A549 (cell line): ENCODE measurements at regions not wholly inside any gene's neighbourhood (a gene's known extent, or its start where the extent isn't known, plus 50 kb on each side); places are given as distances from the start of the nearest gene placed in this dataset.

ENCODE experiments used
- BHLHE40 ChIP-seq: IDR thresholded peaks from 2 replicates; pipeline ENCODE4 v1.6.1; 2012; ENCODE audit warnings: low read depth, low read length, inconsistent platforms
- CEBPB ChIP-seq, 2 experiments: fragments of >200 bp in 1 of 2; sonication (Bioruptor Twin) in 1 of 2; formaldehyde crosslinking in 1 of 2; IDR thresholded peaks; 2 replicates each; pipeline ENCODE4 v1.6.1; 2012 to 2016
- EP300 ChIP-seq, 2 experiments: fragments of >200 bp; sonication (Bioruptor Twin); formaldehyde crosslinking; IDR thresholded peaks; 2 replicates in 1 of 2; 3 replicates in 1 of 2; pipeline ENCODE4 v1.6.1; 2016 to 2017
- FOSL2 ChIP-seq, 2 experiments: fragments of 450-650 bp in 1 of 2; fragments of >200 bp in 1 of 2; sonication (Bioruptor Twin) in 1 of 2; formaldehyde crosslinking; IDR thresholded peaks; 2 replicates each; pipeline versions ENCODE4 v1.5.0 to v1.6.1; 2016 to 2020; ENCODE audit warnings: mild to moderate bottlenecking in 1 of 2, moderate library complexity in 1 of 2
- MAX ChIP-seq: IDR thresholded peaks from 2 replicates; pipeline ENCODE4 v1.6.1; 2012
- MAZ ChIP-seq: fragments of 150-350 bp; IDR thresholded peaks from 2 replicates; pipeline ENCODE4 v1.6.1; 2014; ENCODE audit warnings: antibody characterized with exemption, low read depth, low read length, borderline replicate concordance
- POLR2A ChIP-seq: IDR thresholded peaks from 2 replicates; pipeline ENCODE4 v1.6.1; 2012; ENCODE audit warnings: mild to moderate bottlenecking, low read length
- RCOR1 ChIP-seq: fragments of 150-350 bp; IDR thresholded peaks from 2 replicates; pipeline ENCODE4 v1.6.1; 2014; ENCODE audit warnings: antibody characterized with exemption, low read length, low read depth
- SREBF2 ChIP-seq: fragments of 450-650 bp; IDR thresholded peaks from 2 replicates; pipeline ENCODE4 v1.6.1; 2014; ENCODE audit warnings: mild to moderate bottlenecking, moderate library complexity
- TFCP2L1 ChIP-seq: fragments of 250-450 bp; sonication (Bioruptor Pico); IDR thresholded peaks from 2 replicates; pipeline ENCODE4 v1.5.0; 2021; ENCODE audit warnings: mild to moderate bottlenecking
- TP53 ChIP-seq: fragments of 250-450 bp; sonication (Bioruptor Pico); IDR thresholded peaks from 2 replicates; pipeline ENCODE4 v1.5.0; 2021; ENCODE audit warnings: mild to moderate bottlenecking, moderate library complexity
- TF ChIP-seq, protein P1 (sequence below): fragments of >200 bp; sonication (Bioruptor Twin); formaldehyde crosslinking; IDR thresholded peaks from 3 replicates; pipeline ENCODE4 v1.5.1; 2016
- TF ChIP-seq, protein P2 (sequence below): fragments of 250-450 bp; sonication (Bioruptor Pico); IDR thresholded peaks from 2 replicates; pipeline ENCODE4 v1.5.0; 2021; ENCODE audit warnings: mild to moderate bottlenecking, moderate library complexity, borderline replicate concordance

DNA sequence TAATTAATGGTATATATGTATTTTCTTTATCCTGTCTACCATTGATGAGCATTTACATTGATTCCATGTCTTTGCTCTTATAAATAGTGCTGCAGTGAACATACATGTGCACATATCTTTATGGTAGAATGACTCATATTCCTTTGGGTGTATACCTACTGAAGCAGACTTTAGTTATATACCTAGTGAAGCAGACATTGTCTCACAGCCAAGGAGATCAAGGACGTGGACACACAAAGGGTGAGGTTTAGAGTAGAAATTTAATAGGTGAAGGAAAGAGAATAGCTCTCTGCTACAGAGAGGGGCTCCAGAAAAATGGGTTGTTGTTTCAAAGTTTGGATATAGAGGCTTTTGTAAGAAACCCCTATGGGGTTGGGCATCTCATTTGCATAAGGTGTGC lies 700.3 kb downstream of the CDH11 start:
- TF ChIP-seq TFCP2L1 (no peak), EP300 (IDR thresholded peaks at IDR 0.05) (no peak), SREBF2 (no peak), POLR2A (no peak), BHLHE40 (no peak), MAX (no peak), CEBPB (IDR thresholded peaks at IDR 0.05) (no peak), FOSL2 (IDR thresholded peaks at IDR 0.05) (no peak), FOSL2 (CRISPR knock-in tag; IDR thresholded peaks at IDR 0.05) (no peak), MAZ (no peak), TP53 (CRISPR knock-in tag) (no peak), RCOR1 (no peak)
- TF ChIP-seq, protein P1, sequence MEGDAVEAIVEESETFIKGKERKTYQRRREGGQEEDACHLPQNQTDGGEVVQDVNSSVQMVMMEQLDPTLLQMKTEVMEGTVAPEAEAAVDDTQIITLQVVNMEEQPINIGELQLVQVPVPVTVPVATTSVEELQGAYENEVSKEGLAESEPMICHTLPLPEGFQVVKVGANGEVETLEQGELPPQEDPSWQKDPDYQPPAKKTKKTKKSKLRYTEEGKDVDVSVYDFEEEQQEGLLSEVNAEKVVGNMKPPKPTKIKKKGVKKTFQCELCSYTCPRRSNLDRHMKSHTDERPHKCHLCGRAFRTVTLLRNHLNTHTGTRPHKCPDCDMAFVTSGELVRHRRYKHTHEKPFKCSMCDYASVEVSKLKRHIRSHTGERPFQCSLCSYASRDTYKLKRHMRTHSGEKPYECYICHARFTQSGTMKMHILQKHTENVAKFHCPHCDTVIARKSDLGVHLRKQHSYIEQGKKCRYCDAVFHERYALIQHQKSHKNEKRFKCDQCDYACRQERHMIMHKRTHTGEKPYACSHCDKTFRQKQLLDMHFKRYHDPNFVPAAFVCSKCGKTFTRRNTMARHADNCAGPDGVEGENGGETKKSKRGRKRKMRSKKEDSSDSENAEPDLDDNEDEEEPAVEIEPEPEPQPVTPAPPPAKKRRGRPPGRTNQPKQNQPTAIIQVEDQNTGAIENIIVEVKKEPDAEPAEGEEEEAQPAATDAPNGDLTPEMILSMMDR: no peak
- TF ChIP-seq, protein P2, sequence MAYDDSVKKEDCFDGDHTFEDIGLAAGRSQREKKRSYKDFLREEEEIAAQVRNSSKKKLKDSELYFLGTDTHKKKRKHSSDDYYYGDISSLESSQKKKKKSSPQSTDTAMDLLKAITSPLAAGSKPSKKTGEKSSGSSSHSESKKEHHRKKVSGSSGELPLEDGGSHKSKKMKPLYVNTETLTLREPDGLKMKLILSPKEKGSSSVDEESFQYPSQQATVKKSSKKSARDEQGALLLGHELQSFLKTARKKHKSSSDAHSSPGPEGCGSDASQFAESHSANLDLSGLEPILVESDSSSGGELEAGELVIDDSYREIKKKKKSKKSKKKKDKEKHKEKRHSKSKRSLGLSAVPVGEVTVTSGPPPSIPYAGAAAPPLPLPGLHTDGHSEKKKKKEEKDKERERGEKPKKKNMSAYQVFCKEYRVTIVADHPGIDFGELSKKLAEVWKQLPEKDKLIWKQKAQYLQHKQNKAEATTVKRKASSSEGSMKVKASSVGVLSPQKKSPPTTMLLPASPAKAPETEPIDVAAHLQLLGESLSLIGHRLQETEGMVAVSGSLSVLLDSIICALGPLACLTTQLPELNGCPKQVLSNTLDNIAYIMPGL (CRISPR knock-in tag): no peak
